Epithelial cell of proximal tubule (primary cell): ENCODE measurements at regions not wholly inside any gene's neighbourhood (a gene's known extent, or its start where the extent isn't known, plus 50 kb on each side); places are given as distances from the start of the nearest gene placed in this dataset.

Experiments used
- DNase-seq: peaks from one replicate; pipeline ENCODE4 v3.0.0-alpha.2; 2011; ENCODE audit warnings: low read depth
- H3K4me3 ChIP-seq: 2 replicates; pipeline ENCODE4 v1.5.1; 2011; ENCODE audit warnings: low read depth, mild to moderate bottlenecking, low read length
- TF ChIP-seq, protein P1 (sequence below): conservative IDR thresholded peaks from 2 replicates; pipeline ENCODE4 v1.5.1; 2012; ENCODE audit warnings: low read depth, mild to moderate bottlenecking, low read length

DNA sequence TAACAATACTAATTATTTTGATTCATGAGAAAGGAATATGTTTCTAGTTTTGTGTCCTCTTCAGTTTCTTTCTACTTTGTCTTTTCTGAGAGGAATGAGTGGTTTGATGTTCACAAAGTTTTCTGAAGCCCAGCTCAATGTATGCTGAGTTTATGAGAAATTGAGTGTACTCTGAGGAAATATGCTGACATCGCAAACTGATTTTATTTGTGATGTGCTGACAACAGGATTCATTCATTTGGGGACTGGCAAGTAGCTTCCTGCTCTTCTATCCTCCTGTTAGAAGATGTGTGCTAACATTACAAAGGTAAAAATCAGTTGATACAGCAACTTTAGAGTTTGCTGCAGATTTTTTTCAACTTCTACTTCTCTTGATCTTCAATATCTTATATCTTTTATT lies 403.2 kb upstream of the CDH19 start:
- no peak overlapping the region for H3K4me3 ChIP-seq
- DNase-seq, result no peak
- TF ChIP-seq, protein P1, sequence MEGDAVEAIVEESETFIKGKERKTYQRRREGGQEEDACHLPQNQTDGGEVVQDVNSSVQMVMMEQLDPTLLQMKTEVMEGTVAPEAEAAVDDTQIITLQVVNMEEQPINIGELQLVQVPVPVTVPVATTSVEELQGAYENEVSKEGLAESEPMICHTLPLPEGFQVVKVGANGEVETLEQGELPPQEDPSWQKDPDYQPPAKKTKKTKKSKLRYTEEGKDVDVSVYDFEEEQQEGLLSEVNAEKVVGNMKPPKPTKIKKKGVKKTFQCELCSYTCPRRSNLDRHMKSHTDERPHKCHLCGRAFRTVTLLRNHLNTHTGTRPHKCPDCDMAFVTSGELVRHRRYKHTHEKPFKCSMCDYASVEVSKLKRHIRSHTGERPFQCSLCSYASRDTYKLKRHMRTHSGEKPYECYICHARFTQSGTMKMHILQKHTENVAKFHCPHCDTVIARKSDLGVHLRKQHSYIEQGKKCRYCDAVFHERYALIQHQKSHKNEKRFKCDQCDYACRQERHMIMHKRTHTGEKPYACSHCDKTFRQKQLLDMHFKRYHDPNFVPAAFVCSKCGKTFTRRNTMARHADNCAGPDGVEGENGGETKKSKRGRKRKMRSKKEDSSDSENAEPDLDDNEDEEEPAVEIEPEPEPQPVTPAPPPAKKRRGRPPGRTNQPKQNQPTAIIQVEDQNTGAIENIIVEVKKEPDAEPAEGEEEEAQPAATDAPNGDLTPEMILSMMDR, result no peak

DNA sequence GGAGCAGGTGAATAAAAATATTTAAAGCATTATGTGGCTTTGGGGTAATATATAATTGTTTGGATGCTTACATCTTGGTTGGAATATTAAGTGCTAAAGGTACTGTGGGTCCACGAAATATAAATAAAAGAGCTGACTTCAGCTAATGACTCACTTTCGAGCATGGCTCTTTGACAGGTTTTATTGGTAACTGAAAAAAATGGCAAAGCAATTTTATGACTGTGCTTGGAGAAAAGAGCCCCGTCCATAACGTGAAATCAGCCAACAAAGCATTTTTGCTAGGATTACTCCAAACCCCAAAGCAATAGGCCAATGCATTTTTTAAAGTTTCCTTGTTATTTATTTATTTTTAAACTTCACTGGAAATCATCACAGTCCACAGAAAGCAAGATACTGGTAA lies 397.2 kb upstream of the CDH19 start:
- no peak overlapping the region for H3K4me3 ChIP-seq
- DNase-seq, result no peak
- TF ChIP-seq, protein P1, result no peak

DNA sequence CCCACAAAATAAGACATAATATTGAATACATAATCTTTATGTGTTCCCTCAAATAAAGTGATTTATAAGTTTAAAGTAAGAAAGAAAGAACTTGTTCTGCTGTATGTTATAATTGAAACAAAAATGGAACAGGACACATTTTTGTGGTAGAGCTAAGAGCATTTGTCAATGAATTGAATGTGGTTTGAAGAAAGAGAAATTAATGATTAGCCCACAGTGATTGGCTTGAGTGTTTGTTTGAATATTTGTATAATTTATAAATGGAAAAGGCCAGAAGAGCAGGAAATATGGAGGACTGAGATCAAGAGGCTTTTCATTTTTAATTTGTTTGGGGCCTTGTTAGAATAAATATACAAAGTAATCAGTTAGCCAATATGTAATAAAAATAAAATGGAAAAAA lies 395.1 kb upstream of the CDH19 start:
- no peak overlapping the region for H3K4me3 ChIP-seq
- TF ChIP-seq, protein P1, result no peak
- peak; percentile 15 for DNase-seq

DNA sequence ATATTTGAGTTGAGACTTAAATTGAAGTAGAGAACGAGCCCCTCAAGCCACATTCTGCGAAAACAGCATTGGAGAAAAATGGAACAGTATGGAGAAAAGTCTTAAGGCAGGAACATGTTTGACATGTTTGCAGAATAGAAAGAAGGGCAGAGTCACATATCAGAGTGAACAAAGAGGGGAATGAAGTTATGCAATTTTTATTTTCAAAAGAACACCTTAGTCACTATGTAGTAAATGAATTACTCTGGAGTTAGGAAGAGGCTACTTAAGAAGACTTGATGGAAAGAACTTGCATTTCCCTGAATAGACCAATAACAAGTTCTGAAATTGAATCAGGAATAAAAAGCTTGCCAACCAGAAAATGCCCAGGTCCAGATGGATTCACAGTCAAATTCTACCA lies 391.4 kb upstream of the CDH19 start:
- peak; percentile 42 for DNase-seq
- TF ChIP-seq, protein P1, result no peak
- H3K4me3 ChIP-seq, result no peak overlapping the region

DNA sequence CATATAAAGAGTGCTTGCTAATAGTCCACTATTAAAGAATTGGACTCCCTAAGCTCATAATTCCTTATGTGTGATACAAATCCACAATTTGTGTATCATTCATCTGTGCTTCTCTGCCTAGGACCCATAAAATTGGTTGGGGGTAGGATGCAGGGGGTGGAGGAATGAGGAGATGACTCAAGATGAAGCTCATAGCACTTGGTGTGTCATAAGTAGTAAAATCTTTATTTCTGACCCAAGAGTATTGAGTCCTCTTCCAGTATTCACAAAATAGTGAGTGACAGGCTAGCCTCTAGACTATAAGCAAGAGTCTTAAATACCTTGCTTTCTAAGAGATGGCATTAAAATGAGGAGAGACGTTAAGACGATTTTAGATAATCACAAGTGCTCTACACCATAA lies 390.9 kb upstream of the CDH19 start:
- no peak overlapping the region for H3K4me3 ChIP-seq
- TF ChIP-seq, protein P1, result no peak
- no peak for DNase-seq

DNA sequence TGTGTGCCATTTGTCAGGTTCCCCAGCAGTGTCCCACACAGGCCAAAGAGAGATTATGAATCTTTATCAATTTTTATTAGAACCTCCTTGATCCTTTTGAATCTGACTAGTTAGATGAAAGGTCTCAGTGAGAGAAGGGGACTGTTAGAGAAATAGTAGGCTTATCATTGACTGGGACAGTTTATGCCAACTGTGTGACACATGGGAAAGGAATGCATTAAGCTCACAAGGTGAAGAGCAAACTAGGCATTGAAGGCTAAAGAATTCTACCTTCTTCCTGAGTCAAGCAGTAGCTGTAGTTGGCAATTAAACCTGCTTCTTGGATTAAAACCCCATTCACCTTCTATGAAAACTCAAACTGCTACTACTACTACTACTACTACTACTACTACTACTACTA lies 389.6 kb upstream of the CDH19 start:
- DNase-seq, result peak; percentile 78

DNA sequence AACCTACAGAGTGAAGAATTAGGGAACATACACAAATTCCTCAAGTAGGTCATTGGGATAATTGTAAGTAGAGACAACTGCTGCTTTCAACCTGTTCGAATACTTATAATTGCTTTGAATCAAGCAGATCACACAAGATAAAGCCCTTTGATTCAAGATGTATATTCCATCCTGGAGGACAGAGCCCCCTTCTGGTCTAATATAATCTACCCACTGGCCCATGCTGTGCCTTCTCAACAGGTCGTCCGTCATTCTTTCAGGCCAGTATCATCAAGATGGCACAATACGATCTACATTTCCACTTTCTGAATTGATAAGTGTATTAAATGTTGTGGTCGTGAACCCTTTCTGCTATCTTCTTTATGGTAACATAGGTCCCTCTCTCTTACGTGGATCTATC lies 387.0 kb upstream of the CDH19 start:
- no peak overlapping the region for H3K4me3 ChIP-seq
- TF ChIP-seq, protein P1, result no peak
- DNase-seq, result no peak

More for the DNA sequence above, 389.6 kb upstream of the CDH19 start:
- no peak overlapping the region for H3K4me3 ChIP-seq
- TF ChIP-seq, protein P1, result no peak
